Middle frontal gyrus (tissue), 1 donor: ENCODE measurements at regions not wholly inside any gene's neighbourhood (a gene's known extent, or its start where the extent isn't known, plus 50 kb on each side); places are given as distances from the start of the nearest gene placed in this dataset.
"Not testable (repeated sequence)": the region's sequence is repeated elsewhere in the genome, so short reads cannot be mapped to it uniquely, and the experiment has no call there.

ENCODE experiments used
- DNase-seq: peaks from one replicate; pipeline ENCODE4 v3.0.0-alpha.2; 2015; ENCODE audit warnings: low spot score; ENCODE audit errors: extremely low spot score

DNA sequence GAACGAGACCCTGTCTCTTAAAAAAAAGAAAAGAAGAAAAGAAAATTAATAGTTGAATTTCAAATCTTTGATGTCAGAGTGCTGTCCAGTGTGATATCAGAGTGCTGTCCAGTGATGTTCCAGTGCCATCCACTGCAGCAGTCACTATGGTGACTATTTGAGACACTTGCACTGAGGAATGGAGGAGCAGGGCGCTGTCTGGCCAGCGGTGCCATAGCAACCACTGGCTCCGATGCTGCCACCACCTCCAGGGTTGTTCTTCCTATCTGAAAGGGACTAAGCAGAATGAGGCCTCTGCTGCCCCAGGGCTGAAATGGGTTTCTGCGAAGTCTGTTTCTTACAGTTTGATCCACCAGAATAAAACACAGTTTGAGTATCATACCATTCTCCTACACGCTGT, 272.9 kb downstream of the NUAK1 start:
- DNase-seq = no peak

DNA sequence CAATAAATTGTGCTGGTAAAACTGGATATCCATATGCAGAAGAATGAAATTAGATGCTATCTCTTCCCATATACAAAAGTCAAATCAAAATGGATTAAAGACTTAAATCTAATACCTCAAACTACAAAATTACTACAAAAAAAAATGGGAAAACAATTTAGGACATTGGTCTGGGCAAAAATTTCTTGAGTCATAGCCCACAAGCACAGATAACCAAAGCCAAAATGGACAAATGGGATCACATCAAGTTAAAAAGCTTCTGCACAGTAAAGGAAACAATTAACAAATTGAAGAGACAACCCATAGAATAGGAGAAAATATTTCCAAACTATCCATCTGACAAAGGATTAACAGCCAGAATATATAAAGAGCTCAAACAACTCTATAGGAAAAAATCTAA, 264.6 kb downstream of the NUAK1 start:
- DNase-seq = no peak

DNA sequence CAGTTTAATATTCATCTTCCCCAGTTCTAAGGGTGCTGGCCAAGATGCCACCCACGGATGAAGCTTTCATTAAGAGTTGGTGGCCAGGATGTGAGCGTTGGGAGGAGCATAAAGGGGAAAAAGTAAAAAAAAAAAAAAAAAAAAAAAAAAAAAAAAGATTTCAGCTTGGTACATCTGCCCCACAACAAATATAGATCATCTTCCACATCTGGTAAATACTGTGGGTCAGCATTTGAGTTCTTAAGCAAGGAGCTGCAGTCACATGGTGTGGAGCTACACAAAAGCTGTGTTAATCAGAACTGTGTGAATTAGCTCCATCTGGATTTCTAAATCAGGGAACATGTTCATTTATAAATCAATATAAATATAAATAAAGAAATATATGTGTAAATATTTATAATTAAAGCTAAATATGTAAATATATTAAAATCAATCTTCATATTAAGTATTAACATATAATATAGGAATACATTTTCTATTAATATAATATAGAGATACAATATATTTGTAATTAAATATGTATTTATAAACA, 262.3 kb downstream of the NUAK1 start:
- no peak for DNase-seq

DNA sequence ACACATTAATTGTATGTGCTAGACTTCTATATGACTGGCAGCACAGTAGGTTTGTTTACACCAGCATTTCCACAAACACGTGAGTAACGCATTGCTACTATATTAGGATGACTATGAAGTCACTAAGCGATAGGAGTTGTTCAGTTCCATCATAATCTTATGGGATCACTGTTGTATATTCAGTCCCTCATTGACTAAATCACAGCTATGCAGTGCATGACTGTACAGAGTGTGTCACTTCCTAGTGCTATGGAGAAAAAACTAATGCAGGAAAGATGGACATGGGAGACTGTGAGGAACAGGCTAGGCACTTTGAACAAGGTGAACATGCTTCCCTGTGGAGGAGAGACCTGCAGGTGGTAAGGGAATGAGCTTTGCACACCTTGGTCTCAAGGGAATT, 259.8 kb downstream of the NUAK1 start:
- DNase-seq = no peak

DNA sequence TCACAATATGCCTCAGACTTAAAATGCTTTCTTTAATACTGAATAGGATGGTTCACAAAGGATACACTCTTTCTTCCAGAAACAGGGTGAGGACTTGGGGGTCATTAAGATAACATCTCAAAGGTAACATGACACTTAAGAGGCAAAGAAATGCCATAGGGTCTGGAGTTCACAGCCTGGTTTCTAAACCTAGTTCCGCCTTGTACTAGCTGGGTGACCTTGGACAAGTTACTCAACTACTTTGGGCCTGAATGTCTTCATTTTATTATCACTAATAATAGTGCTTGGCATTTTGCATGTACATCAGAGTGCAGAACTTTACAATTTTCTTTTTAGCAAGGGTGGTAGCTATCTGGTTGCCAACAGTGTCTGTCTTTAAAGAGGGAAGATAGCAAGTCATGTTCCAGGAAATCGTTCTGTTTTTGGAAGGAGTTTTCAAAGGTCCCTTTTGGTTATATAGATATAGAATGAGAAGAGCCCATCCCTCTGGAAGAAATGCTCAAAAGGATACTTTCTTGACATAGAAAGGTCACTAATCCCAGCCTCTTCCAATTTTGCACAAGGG, 257.8 kb downstream of the NUAK1 start:
- no peak for DNase-seq

DNA sequence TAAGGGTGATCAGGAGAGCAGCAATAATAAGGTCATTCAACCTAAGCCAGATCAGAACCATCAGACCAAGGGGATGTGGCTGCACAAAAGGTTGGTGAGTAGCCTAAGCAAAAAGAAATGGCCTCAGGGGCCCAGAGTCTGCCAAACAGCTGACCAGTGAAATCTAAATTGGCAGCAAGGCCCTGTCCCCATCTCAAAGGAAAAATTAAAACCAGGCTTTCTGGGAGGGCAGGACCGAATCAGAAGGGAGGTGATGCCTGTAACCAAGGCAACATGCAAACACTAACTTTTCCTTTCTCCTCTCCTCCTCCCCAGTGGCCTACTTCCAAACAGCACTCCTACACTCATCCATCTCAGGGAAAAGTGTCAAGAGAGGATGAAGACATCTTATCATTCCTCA, 256.4 kb downstream of the NUAK1 start:
- DNase-seq = no peak

DNA sequence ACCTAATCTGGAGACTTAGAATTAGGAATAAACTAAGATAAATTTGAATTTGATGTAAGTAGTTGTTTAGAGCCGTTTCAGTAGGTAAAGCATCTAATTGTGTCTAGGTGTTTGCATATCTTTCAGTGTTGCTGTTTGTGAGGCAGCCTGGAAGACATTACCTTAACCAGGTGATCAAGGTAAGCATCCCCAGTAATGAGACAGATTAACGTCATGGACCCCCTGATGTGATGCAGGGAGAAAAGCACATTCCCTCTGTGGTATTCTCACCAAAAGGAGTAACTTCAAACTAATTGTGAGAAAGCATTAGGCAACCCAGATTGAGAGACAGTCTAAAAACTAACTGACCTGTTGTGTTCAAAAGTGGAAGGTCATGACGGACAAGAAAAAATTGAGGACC, 251.6 kb downstream of the NUAK1 start:
- no peak for DNase-seq

DNA sequence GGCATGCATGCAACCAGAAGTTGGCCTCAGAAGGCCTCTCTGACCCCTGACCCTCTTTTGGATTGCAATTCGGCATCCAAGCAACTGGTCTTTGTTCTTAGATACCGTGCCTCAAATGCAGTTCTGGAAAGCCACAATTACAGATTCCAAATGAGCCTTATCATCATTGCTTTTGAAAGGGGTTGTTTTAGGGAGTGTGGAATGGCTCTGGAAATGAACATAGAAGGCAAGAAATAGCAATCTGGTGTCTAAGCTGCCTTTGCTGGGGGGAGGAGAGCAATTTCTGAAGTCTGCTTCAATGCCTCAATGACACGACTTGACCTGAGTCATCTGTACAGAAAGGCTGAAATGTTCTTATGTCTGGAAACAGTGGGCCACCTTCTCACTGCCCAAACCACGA, 250.1 kb downstream of the NUAK1 start:
- DNase-seq = no peak

DNA sequence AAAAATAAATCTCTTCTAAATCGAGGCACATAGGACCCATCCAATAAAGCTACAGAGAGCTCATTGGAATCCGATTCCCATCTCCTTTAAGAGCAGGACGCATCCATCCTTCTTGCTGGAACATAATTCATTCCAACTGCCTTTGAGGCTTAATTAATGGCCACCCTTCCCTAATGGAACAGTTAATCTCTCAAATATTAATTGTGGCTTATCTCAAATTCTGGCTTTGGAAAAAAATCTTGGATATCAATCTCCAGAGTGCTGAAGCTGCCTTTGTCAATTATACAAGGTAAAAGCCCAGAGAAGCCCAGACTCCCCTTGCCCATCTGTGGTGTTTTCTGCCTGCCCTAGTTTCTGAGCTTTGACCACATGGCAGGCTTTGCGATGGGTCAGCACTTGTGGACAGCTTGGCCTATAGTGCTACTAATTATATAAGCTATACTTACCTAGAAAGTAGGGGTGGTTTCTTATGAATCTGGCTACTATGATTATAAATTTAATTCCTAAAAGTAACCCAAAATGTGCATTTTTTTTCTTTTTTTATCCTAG, 246.3 kb downstream of the NUAK1 start:
- no peak for DNase-seq

DNA sequence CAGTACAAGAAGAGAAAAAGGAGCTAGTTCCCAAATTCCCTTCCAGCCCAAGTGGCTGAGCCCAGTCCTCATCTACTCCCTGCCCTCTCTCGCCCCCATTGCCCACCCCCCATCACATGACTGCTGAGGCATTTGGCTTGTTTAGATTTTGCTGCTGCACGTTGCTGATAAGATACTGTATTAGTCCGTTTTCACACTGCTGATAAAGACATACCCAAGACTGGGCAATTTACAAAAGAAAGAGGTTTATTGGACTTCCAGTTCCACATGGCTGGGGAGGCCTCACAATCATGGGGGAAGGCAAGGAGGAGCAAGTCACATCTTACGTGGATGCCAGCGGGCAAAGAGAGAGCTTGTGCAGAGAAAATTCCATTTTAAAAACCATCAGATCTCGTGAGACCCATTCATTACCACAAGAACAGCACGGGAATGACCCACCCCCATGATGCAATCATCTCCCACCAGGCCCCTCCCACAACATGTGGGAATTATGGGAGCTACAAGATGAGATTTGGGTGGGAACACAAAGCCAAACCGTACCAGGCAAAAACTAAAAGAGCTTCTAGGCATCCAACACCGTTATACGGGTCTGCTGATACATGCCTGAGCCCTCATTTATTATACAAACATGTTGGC, 243.4 kb downstream of the NUAK1 start:
- DNase-seq = not testable (repeated sequence)

DNA sequence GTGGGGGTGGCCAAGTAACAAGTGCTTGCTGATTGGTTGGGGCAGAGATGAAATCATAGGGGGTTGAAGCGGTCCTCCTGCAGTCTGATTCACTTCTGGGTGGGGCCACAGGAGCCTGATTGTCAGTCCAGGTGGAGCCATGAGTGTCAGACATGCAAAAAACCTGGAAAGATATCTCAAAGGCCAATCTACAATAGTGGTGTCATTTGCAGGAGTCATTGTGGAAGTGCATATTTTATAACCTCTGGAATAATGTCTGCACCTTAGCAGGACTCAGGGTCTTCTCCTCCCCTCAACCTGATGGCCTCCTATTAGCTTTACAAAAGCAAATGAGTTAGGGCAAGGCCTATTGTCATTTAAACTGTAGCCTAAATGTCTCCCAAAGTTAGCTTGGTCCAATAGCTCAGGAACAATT, 241.4 kb downstream of the NUAK1 start:
- DNase-seq = no peak

DNA sequence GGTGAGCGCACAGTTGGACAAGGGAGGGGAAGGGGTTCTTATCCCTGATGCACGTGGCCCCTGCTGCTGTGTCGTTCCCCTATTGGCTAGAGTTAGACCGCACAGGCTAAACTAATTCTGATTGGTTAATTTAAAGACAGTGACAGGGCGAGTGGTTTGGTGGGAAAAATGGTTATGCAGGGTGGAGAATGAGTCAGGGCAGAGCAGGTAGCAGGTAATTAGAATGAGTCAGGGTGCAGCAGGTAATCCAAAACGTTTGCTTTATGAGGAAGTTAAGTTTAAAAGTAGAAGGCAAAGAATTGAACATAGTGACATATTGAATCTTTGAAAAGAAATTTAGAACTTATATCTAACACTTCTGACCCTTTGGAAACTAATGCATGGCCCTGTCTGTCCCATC, 240.5 kb downstream of the NUAK1 start:
- DNase-seq = not testable (repeated sequence)

DNA sequence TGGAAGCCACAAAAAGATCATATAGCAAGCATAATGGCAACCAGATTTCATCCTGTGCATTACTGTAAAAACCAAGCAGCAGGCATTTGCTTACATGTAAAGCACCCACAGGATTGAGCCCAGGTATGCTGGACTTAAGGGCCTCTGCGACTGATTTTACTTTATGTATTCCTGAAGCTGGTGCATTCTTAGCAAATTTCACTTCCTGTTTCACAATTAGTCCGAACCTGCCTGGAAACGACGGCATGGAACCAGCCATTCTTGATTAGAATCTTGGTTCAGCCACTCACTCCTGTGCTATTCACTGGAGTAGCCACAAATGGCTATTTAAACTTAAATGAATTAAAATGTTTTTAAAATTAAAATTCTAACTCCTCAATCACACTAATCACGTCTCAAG, 239.2 kb downstream of the NUAK1 start:
- DNase-seq = no peak

DNA sequence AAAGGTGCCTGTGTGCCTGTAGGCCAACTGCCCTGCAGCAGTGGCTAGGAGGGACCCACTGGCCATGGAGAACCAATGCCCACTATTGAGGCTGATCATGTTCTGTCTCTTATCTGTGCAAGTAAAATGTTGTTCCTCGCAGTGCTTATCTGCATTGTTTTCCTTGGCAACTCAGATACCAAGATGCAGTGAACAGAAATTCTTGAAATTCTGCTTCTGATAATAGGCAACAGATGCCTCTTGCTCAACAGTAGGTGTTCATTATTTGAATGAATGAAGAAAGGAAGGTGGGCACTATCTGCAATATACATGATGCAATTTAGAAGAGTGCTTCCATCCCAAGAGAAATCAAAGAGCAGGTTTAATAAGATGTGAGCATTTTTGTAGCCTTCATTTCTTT, 232.2 kb downstream of the NUAK1 start:
- DNase-seq = no peak

DNA sequence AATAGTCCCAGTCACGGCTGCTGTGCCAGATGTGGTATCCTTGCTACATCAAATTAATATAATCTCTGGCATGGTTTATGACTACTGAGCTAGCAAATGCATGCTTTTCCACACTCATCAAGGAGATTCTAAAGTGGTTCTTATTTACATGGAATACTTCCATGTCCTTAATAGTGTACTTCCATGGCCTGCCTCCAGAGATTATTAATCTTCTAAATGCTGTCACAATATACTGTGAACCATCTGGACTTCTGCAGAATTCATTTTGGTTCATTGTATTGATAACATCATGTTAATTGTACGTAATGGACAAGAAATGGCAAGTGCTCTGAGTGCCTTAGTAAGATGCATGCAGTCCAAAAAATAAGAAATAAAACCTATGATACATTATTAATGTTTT, 230.8 kb downstream of the NUAK1 start:
- no peak for DNase-seq

DNA sequence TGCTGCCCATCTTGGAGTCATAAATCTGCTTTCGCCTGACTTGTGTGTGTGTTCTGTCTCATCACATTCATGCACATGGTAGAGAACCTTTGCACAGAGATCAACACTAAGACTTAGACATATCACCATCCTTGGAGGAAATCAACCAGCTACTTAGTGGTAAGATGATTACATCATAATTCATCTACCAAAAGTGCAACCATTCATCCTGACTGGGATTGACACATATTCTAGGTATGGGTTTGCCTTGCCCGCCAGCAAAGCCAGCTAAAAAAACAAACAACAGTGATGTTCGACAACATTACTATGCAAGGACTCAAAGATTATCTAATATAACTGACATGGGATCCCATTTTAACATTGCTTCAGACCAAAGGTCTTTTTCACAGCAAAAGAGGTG, 228.7 kb downstream of the NUAK1 start:
- no peak for DNase-seq

DNA sequence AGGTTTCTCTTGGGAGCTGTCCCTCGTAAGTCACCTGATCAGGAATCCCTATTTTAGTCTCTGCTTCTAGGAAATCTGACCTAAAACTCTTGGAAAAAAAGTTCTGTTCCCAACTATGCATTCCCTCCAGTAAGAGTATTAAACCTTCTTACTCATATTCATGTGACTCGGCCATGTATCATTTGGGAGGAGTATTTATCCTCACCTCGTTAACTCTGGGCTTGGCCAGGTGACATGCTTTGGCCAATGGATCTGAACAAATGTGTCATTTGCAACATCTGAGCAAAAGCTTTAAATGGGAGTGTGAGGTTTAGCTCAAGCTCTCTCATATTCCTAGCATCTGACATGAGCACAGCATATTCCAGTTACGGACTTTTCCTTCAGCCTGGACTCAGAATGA, 226.8 kb downstream of the NUAK1 start:
- DNase-seq = no peak

DNA sequence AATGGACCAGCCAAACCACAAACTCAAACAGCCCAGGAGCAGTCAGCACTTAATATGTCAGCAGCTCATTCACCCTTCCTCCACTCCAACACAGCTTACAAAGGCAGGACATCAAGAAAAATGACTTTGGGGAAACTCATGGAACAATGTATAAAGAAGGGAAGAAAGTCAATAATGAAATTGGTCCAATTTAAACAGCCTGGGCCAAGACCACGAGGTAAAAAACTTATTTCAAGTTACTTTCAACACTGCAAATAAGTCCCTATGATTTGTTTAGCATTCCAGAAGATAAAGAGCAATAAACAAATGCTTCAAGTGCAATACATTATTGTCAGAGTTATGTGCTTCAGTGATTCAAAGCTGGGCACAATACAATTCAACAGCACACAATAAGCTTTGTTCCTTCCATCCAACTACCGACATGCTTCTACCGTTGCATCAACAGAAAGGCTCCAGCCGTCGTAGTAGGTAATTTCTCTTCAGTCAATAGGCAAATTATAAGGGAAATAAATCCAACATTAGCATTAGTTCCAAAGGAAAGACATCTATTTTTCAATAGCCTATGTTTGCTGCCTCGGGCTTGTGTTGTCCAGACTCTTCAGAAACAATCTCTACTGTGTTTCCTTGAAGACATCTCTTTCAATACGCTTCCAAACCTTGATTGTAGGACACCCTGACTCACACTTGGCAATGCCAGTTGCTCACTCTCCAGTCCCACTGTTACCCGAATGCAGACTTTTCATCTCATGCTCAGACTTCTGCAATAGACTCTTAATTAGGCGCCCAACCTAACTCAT, 225.7 kb downstream of the NUAK1 start:
- no peak for DNase-seq

DNA sequence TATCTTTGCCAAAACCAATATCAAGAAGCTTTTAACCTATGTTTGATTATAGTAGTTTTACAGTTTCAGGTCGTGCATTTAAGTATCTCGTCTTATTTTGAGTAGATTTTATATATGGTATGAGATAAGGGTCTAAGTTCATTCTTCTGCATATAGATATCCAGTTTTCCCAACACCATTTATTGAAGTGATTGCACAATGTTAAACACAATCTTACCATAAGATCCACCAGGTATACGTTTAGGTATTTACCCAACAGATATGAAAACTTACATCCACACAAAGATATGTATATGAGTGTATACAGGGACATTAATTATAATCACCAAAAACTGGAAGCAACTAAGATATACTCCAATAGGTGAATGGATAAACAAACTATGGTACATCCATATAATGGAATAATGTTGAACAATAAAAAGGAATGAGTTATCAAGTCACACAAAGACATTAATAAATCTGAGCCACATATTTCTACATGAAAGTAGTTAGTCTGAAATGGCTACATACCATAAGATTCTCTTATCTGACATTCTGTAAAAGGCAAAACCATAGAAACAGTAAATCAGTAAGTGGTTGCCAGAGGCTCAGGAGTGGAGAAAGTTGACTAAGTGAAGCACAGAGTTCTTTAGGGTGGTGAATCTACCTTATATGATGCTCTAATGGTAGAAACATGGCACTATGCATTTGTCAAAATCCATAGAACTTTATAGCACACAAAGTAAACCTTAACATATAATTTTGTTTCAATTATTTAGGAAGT, 222.6 kb downstream of the NUAK1 start:
- DNase-seq = no peak

DNA sequence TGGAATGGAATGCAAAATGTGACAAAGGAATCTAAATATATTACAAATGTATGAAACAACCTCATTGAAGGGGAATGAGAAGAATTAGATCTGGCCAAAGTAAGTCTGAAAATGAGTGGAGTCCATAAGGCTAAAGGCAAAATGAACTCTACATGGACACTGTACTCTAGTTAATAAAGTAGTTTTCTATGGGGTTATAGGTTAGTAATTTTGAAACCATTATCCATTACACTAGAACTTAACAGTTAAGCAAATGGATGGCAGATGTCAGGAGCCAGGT, 222.1 kb downstream of the NUAK1 start:
- no peak for DNase-seq

DNA sequence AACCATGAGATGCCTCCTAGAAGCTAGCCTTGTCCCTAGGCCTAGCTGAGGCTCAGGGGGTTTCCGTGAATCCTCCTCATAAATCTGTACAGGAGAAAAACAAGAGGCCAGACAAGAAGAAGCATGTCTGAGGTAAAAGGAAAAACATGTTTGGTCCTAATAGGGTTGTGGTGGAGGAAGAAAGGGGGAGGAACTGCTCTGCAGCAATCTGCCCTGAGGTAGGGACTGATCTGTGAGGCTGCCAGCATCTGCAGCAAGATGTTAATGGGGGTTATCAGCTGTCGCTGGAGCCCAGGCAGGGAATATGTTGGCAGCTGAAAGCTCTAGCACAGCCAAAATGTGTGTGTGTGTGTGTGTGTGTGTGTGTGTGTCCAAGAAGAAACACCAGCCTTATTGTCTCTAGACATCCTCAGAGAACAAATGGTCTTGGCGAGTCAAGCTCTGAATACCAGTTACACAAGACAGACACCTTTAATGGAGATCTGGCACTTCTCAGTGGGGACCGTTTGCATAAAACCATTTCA, 218.5 kb downstream of the NUAK1 start:
- DNase-seq = peak; percentile 10

DNA sequence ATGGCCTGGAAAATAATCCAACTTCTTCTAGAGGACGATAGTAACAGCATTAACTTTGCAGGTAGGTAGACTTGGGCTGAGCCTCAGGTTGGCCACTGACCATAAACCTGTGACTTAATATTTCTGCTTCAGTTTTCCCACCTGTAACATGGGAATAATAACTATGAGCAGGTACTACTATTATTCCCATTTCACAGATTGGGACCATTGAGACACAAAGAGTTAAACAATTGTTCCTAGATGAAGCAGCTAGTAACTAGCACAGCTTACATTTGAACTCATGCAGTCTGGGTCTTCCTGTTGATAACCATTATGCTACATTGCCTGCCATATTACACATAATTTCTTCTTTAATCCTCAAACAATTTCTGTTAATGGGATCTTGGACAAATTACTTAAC, 217.7 kb downstream of the NUAK1 start:
- DNase-seq = no peak
